Testis (tissue), 2 donors: ENCODE measurements at regions not wholly inside any gene's neighbourhood (a gene's known extent, or its start where the extent isn't known, plus 50 kb on each side); places are given as distances from the start of the nearest gene placed in this dataset.

Experiments used
- CTCF ChIP-seq, 3 experiments: fragments of 450-650 bp in 2 of 3; fragments of 200-600 bp in 1 of 3; sonication (generic) in 1 of 3; IDR thresholded peaks; one replicate each; pipeline ENCODE4 v1.5.1; 2016 to 2019; ENCODE audit warnings: antibody characterized with exemption in 3 of 3, mild to moderate bottlenecking in 2 of 3, moderate library complexity in 1 of 3
- POLR2A ChIP-seq: fragments of 450-650 bp; IDR thresholded peaks from one replicate; pipeline ENCODE4 v1.6.1; 2017; ENCODE audit warnings: antibody characterized with exemption, mild to moderate bottlenecking, moderate library complexity

DNA sequence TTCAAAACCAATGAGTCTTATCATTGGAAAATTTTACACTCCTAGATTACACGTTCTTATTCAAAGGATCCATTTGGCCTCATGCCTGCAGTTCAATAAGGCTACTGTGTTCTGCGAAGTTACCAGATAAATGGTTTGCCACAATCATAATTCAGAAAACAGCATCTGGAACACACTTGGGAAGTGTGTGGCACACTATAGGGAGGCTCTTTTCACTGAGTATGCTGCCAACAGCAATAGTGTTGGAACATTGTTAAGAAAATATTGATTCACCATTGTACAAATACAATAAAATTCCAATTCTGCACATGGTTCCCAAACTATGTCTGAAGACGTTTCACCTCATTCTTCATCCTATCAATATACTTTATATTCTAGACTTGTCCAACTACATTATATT lies 141.4 kb upstream of the DOK6 start:
- TF ChIP-seq CTCF (IDR thresholded peaks at IDR 0.05): no peak
- TF ChIP-seq POLR2A: no peak
